ENCODE measurements at regions not wholly inside any gene's neighbourhood (a gene's known extent, or its start where the extent isn't known, plus 50 kb on each side); places are given as distances from the start of the nearest gene placed in this dataset.
"Not testable (repeated sequence)": the region's sequence is repeated elsewhere in the genome, so short reads cannot be mapped to it uniquely, and the experiment has no call there.

DNA sequence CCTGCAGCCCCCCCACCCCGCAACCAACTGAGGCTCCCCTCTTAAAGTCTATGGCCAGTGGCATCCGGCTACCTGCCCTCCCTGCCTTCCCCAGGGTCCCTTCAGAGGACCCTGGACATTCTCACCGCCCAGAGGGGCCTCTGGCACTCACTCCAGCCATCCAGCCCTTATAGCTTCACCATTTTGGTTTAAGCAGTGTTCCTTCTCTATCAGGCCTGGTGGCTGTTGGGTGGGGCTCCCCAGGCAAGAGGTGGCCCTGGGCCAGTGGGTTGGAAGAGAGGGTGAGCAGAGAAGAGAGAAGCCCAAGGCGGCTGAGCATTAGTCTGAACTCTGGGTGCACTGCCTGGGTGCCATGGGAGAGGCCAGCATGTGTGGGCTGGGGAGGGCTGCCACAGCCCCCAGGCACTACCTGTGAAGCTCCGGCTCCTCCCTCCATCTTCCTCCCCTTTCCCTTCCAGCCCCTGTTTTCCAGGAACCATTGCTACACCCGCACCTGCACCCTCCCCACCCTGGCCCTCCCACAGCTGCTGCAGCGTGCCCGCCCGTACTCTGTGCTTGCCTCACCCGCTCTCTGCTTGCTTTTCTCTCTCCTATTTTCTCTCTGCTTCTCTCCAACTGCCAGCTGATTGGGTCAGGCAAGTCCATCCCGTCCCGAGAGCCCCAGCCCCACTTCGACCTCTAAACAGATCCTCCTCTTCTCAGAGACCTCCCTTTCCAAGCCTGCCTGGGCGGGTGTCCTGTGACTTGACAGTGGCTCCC lies 168.2 kb downstream of the TBC1D2B start:
- no peak for DNase-seq (ENCODE audit: low read depth)

DNA sequence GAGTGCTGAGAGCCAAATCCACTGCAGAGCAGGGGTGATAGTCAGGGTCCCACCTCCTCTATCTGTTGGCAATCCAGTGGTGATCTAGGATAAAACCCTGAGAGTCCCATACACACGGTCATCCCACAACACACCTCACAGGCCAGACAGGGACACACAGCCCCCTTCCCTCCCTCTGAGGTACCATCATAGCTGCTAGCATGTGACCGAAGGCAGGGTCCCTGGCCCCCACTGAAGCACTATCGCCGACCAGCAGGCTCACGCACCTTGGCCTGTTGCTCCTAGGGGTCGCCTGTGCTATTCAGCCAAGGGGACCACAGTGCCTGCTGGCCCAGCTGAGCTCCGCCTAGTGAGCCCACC lies 168.8 kb downstream of the TBC1D2B start:
- not testable (repeated sequence) for DNase-seq (ENCODE audit: low read depth)

DNA sequence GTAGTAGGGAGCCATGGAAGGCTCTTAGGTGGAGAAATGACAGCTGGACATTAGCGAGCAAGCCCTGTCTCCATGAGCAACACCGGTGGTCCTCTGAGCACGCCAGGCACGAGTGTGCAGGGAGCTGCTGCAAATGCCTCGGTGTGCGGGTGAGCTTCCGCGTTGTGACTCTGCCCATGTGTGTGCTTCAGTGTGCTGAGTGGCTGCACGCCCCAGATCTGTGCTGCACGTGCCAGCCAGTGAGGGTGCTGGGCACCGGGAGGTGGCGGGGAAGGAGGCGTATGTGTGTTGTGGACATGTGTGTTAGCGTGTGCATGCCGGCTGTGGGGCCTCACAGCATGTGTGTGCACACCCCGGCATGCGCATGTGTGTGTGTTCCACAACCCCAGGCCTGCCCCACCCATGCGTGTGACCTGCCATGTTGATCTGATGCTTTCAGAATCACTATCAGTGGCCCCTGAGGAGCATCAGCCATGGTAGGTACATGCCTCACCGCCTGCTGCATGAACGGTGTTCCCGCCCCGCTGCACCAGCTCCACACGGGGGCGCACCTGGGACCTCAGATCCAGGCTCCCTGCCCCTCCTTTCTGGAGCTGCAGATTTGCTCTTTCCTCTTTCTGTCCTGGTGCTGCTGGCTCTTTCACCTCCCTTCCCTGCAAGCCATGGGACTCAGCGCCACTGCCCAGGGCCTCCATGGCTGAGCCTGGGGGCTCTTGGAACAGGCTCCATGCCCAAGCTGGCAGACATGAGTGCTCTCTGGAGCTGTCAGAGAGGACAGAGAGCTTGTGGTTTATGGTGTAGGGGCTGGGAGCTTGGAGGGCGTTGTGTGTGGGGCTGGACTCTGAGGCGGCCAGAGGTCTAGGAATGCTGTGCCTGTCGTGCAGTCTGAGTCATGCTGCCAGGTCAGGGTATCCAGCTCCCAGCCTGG lies 169.4 kb downstream of the TBC1D2B start:
- DNase-seq (ENCODE audit: low read depth): peak; percentile 70

DNA sequence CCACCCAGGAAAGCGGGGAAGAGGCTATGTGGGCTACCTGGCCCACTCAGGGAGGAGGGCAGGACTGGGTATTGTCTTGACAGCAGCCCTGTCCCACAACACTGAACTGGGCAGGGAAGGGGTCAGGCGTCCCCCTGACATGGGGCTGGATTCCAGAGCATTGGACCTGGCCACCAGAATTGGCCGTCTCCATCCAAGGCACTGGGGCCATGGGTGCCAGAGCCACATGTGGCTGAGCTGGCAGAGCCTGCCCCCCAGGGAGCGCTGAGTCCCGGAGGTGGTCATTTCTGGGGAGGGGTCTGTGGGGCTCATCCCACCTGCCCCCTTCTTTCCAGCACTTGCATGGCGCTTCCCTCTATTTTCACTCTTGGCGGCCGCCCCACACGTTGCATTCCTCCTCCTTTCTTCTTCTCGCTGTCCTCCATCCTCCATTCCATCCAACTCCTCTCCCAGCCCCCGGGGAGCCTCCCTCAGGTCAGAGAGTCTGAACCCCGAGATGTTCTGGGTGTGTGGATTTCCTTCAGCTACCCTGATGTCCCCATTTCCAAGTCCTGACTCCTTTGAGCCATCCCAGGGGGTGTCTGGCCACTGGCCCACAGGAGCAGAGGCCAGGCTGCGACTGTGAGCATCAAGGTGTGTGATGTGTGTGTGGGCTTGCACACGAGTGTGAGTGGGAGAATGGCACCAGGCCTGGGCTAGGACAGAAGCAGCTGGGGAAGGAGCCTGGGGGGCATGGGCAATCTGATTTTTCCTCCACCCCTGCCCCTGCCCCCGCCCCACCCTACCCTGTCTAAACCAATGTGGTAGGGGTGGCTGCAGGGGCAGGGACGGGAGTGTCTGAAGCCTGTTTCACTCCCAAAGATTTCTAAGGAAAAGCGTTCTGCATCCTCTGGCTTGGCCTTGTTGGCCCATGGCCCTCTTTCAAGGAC lies 171.2 kb downstream of the TBC1D2B start:
- DNase-seq (ENCODE audit: low read depth): not testable (repeated sequence)

DNA sequence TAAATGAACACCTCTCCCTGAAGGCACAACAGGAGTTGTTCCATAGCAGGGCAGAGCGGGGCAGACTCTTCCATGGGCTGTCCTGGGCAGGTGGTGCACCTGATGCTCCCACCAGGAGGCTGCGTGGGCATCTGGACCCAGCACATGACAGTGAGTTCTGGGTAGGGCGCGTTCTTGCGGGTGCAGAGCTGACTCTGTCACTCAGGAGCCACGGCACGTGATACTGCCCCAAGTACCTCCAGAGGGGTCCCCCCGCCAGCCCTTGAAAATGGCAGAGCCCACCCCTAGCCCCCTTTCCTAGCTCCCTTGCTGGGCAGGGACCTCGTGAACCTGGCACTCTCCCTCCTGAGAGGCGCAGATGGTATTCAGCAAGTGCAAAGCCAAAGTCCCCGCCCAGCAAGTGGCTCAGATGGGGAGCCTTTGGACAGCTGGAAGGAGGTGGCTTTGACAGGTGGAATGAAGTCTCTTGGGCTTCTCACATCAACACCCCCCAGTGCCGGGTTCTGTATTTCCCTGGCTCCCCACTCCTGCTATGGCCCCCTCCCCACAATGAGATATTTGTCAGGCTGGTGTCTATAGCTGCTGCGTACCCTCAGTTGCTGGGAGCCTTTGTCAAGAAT lies 172.1 kb downstream of the TBC1D2B start:
- DNase-seq (ENCODE audit: low read depth): no peak

DNA sequence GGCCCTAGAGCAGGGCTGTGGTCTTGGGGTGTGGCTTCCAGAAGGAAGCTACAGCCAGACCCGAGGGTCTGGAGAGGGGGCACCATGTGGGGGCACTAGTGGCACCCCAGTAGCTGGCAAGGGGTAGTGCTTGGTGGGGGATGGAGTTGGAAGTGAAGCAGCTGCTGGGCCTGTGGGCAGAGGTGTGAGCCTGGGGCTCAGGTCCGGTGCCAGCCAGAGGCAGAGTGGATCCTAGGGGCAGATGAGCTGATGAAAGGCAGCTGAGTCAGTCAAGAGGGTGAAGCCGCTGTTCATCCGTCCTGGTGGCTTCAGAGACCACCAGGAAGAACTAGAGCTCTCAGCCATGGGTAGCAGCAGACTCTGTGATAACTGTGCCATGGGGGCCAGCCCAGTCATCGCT lies 172.6 kb downstream of the TBC1D2B start:
- no peak for DNase-seq (ENCODE audit: low read depth)

DNA sequence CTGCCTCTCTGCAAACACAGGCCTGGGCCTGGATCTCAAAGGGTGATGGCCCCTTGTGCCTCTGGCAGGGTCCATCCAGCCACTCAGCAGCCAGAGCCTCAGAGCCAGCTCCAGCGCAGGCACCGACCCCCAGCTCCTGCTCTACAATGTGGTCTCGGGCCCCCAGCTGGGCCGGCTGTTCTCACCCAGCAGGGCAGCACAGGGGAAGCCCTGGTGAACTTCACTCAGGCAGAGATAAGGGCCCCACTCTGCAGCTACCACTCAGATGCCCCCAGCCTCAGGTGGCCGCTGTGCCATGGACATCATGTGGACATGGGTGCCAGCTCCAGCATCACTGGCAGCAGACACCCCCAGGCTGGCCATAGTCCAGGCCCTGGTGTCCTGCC lies 173.1 kb downstream of the TBC1D2B start:
- no peak for DNase-seq (ENCODE audit: low read depth)

DNA sequence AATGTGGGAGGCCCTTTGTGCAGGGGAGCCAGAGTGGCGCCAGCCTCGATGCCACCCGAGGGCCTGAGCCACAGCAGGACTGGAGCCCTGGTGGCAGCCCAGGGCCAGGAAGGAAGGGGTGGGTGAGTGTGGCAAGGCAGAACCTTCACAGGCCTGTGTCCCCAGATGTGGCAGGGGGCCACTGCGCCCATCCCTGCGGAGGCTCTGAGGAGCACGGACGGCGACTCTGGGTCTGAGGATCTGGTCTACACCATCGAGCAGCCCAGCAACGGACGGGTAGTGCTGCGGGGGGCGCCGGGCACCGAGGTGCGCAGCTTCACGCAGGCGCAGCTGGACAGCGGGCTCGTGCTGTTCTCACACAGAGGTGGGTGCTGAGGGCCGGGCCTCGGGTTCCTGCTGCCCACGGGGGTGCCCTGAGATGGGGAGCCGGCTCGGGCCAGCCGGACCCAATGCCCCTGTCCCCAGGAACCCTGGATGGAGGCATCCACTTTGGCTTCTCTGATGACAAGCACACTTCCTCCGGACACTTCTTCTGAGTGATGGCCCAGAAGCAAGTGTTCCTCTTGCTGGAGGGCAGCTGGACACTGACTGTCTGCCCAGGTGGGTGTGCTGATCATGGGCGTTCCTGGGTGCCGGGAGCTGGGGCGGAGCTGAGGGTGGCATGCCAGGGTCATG lies 173.6 kb downstream of the TBC1D2B start:
- not testable (repeated sequence) for DNase-seq (ENCODE audit: low read depth)

DNA sequence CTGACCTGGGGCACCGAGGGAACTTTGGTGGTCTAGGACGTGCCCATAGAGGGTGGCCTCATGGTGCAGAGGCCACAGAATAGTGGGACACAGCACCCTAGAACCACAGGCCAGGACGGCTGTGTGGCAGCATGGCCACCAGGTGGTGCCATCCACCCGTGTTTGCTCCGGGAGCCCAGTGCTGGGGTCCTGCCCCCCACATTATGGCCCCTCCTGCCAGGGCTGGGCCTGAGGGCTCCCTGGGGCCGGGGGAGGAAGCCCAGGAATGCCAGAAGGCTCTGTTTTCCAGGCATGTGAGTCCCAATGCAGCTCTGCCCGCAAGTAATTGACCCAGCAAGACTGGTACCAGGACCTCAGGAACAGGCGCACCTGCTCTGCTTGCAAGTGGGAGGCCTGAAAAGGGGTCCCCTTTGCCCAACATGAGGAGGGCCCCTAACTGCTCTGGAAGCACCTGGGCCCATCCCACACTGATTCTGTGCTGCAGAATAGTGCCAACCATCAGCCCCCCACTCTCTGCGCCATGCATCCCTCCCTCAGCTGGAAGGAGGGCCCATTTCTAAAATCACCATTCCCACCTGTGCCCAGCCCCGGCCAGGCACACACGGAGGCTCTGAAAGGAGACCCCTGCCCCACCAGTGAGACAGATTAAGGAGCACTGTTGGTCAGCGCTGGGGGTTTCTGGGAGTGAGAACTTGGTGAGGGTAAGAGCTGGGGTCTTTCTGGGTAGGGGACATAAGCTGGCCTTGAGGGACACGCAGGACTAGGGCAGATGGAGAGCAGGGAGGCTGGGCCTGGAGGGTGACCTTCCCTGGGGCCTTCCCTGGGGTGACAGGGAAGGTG lies 174.4 kb downstream of the TBC1D2B start:
- not testable (repeated sequence) for DNase-seq (ENCODE audit: low read depth)

DNA sequence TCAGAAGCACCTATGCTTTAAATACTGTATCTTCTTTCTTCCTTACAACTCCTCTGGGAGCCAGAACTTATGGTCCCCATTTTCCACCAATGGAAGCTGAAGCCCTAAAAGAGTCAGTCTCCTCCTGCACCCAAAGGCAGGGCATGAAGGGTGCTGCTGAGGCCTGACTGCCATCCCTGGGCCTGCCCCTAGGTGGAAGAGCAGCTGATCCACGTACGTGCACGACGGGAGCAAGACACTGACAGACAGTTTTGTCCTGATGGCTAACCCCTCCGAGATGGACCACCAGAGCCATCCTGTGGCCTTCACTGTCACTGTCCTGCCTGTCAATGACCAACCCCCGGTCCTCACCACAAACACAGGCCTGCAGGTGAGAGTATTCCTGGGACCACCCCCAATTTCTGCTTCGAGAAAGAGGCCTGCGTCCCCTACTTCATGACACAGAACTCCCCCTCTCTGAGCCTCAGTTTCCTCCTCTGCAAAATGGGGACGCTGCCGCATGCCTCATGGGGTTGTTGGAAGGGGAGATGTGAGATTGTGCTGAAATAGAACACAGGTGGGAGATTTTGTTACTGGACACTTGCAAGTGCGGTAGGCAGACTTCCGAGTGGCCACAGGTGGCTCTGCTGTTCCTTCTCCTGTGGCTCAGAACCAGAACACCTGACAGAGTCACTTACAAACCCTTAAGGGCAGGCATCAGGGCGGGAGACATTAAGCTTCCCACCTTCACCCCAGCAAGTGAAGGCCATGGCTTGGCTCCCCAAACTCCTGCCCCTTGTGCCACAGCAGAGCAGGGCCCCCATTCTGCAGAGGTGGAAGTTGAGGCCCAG lies 175.4 kb downstream of the TBC1D2B start:
- no peak for DNase-seq (ENCODE audit: low read depth)

DNA sequence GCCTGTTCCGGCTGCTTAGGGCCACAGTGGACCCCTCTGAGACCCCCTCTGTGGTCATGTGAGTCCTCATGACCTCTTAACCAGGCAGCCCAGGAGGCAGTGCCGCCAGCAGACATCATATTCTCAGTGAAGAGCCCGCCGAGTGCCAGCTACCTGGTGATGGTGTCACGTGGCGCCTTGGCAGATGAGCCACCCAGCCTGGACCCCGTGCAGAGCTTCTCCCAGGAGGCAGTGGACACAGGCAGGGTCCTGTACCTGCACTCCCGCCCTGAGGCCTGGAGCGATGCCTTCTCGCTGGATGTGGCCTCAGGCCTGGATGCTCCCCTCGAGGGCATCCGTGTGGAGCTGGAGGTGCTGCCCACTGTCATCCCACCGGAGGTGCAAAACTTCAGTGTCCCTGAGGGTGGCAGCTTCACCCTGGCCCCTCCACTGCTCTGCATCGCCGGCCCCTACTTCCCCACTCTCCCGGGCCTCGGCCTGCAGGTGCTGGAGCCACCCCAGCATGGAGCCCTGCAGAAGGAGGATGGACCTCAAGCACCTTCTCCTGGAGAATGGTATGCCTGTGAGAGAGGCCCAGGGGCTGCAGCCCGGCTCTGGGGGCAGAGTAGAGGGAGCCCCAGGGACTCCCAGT lies 176.1 kb downstream of the TBC1D2B start:
- no peak for DNase-seq (ENCODE audit: low read depth)

DNA sequence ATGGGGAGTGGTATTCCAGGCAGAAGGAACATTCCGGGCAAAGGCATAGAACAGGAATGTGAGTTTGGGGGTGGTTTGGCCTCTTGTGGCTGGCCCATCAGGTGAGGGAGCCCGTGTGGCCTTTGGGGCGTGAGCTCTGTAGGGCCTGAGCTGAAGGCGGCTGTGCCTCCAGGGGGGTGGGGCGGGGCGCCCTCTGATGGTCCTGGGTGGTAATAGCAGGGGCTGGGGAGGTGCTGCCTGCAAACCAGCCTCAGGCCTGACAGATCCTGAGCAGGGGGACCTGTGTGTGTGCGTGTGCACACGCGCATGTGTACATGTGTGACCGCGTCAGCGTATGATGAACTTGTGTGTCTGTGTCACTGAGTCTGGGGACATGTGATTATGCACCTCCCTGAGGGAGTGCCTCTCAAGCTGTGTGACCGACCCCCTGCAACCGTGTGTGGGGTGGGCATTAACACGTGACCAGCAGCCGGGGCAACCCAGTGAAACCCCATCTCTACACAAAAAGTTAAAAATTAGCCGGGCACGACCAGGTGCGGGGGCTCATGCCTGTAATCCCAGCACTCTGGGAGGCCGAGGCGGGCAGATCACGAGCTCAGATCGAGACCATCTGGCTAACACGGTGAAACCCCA lies 177.1 kb downstream of the TBC1D2B start:
- not testable (repeated sequence) for DNase-seq (ENCODE audit: low read depth)

DNA sequence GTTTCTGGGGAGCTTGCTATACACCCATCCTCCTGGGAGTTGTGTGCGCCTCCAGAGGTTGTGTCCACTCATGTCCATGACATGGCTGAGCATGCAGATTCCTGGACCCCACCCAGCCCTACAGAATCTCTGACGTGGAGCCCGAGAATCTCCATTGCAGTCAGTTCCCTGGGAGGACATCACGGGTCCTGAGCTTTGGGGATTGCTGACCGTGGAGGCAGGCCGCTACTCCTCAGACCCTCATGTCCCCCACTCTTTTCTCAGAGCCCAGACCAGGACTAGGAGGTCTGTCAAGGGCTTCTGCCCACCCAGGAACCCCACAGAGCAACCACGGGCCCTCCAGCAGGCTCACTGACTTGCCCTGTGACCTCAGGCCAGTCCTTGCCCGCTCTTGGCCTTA lies 177.7 kb downstream of the TBC1D2B start:
- DNase-seq (ENCODE audit: low read depth): not testable (repeated sequence)

DNA sequence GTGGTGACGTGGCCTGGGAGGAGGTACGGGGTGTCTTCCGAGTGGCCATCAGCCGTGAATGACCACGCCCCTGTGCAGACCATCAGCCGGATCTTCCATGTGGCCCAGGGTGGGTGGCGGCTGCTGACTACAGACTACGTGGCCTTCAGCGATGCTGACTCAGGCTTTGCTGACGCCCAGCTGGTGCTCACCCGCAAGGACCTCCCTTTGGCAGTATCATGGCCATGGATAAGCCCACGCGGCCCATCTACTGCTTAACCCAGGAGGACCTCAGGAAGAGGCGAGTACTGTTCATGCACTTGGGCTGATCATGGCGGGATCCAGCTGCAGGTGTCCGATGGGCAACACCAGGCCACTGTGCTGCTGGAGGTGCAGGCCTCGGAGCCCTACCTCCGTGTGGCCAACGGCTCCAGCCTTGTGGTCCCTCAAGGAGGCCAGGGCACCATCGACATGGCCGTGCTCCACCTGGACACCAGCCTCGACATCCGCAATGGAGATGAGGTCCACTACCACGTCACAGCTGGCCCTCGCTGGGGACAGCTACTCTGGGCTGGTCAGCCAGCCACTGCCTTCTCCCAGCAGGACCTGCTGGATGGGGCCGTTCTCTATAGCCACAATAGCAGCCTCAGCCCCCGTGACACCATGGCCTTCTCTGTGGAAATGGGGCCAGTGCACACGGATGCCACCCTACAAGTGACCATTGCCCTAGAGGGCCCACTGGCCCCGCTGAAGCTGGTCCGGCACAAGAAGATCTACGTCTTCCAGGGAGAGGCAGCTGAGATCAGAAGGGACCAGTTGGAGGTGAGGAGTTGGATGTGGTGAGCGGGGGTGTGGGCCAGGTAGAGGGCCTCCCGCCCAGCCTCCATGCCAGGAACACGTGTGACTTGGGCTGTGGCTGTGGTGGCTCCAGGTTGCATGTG lies 178.4 kb downstream of the TBC1D2B start:
- no peak for DNase-seq (ENCODE audit: low read depth)

DNA sequence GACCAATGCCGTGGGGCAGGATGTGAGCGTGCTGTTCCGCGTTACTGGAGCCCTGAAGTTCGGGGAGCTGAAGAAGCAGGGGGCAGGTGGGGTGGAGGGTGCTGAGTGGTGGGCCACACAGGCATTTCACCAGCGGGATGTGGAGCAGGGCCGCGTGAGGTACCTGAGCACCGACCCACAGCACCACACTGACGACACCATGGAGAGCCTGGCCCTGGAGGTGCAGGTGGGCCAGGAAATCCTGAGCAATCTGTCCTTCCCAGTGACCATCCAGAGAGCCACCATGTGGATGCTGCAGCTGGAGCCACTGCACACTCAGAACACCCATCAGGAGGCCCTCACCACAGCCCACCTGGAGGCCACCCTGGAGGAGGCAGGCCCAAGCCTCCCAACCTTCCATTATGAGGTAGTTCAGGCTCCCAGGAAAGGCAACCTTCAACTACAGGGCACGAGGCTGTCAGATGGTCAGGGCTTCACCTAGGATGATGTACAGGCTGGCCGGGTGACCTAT lies 179.6 kb downstream of the TBC1D2B start:
- no peak for DNase-seq (ENCODE audit: low read depth)

DNA sequence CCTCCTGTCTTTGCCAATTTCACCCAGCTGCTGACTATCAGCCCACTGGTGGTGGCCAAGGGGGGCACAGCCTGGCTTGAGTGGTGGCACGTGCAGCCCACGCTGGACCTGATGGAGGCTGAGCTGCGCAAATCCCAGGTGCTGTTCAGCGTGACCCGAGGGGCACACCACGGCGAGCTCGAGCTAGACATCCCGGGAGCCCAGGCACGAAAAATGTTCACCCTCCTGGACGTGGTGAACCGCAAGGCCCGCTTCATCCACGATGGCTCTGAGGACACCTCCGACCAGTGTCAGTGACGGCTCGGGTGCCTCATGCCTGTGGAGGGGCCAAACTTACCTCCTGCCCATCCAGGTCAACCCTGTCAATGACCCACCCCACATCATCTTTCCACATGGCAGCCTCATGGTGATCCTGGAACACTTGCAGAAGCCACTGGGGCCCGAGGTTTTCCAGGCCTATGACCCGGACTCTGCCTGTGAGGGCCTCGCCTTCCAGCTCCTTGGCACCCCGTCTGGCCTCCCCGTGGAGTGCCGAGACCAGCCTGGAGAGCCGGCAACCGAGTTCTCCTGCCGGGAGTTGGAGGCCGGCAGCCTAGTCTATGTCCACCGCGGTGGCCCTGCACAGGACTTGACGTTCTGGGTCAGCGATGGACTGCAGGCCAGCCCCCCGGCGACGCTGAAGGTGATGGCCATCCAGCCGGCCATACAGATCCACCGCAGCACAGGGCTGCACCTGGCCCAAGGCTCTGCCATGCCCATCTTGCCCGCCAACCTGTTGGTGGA lies 180.2 kb downstream of the TBC1D2B start:
- DNase-seq (ENCODE audit: low read depth): not testable (repeated sequence)

All from RPMI7951 (cell line).